Subcutaneous abdominal adipose tissue (tissue), 5 donors: ENCODE measurements at regions not wholly inside any gene's neighbourhood (a gene's known extent, or its start where the extent isn't known, plus 50 kb on each side); places are given as distances from the start of the nearest gene placed in this dataset.

ENCODE experiments used
- H3K27ac ChIP-seq: one replicate; pipeline ENCODE4 v1.7.0; 2013; ENCODE audit warnings: low read depth, mild to moderate bottlenecking, inconsistent platforms, low read length, moderate library complexity
- H3K27me3 ChIP-seq, 5 donors: one replicate each; pipeline ENCODE4 v1.7.0; 2013; ENCODE audit warnings: low read length in 5 of 5, inconsistent platforms in 1 of 5; ENCODE audit not compliant: control insufficient read depth in 5 of 5, insufficient read depth in 4 of 5
- H3K36me3 ChIP-seq, 5 donors: one replicate each; pipeline ENCODE4 v1.7.0; 2013; ENCODE audit warnings: low read length in 5 of 5; ENCODE audit not compliant: control insufficient read depth in 5 of 5, insufficient read depth in 5 of 5
- H3K4me1 ChIP-seq, 5 donors: one replicate each; pipeline ENCODE4 v1.7.0; 2013; ENCODE audit warnings: low read length in 5 of 5, mild to moderate bottlenecking in 3 of 5, moderate library complexity in 1 of 5; ENCODE audit not compliant: control insufficient read depth in 5 of 5, insufficient read depth in 5 of 5
- H3K4me3 ChIP-seq, 5 donors: one replicate each; pipeline ENCODE4 v1.7.0; 2013; ENCODE audit warnings: low read length in 5 of 5, low read depth in 1 of 5
- H3K9ac ChIP-seq, 5 donors: one replicate each; pipeline ENCODE4 v1.7.0; 2013; ENCODE audit warnings: low read length in 5 of 5, mild to moderate bottlenecking in 4 of 5, moderate library complexity in 3 of 5
- H3K9me3 ChIP-seq, 5 donors: one replicate each; pipeline ENCODE4 v1.7.0; 2013; ENCODE audit warnings: low read length in 5 of 5; ENCODE audit not compliant: control insufficient read depth in 5 of 5
- donor health status: healthy.
- donor health status: healthy.
- donor health status: healthy.
- donor health status: healthy.
- donor health status: healthy.

GRCh38 chr3:43906849-43907507 lies 216.2 kb downstream of the ABHD5 start:
- no peaks in the 10 kb centered on the region for H3K27me3 ChIP-seq
- H3K9me3 ChIP-seq: no peaks in the 10 kb centered on the region
- no peak overlapping the region for H3K27ac ChIP-seq
- no peak overlapping the region for H3K4me3 ChIP-seq
- H3K4me1 ChIP-seq: peaks cover 0 to 14% (median 5%) of the 10 kb centered on the region in 5 donors
- H3K9ac ChIP-seq: no peak overlapping the region
- no peaks in the 10 kb centered on the region for H3K36me3 ChIP-seq

DNA sequence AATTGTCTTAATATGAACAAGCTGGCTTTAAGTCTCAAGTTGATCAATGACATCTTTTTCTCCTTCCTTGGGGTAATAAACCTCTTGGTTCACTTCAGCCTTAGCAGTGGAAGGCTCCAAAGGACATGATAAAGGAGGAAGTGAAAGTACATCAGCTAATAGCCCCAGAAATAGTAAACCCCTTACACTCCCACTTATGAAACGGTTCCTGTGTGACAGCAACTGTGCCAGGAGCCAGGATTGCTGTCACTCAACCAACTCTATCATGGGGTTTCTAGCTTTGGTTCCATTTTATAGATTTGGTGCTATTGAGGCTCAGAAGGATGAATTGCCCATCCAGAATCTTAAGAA lies 216.7 kb downstream of the ABHD5 start:
- Histone ChIP-seq H3K9ac (no peak overlapping the region), H3K4me3 (no peak overlapping the region), H3K36me3 (no peaks in the 10 kb centered on the region), H3K4me1 (peaks cover 0 to 14% (median 5%) of the 10 kb centered on the region in 5 donors), H3K9me3 (no peaks in the 10 kb centered on the region), H3K27me3 (no peaks in the 10 kb centered on the region), H3K27ac (no peak overlapping the region)

DNA sequence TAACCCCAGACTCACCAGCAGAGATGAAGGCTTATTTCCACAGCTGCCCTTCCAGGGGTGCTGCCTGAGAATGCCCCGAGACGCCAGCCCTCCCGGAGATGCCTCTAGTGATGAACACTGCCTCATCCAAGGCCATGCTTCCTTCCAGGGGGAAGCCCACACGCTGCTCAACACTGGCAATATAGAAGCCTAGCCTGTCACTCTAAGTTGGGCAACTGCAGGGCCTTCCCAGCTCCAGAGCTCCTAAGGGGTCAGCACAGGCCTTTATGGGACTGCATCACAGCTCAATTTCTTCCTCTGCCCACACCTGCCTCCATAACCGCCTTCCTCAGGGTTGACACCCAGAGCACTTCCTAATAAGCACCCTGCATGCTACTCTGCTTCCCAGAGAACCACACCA lies 217.7 kb downstream of the ABHD5 start:
- peaks cover 0 to 14% (median 5%) of the 10 kb centered on the region in 5 donors for H3K4me1 ChIP-seq
- no peaks in the 10 kb centered on the region for H3K36me3 ChIP-seq
- H3K4me3 ChIP-seq: no peak overlapping the region
- H3K9me3 ChIP-seq: no peaks in the 10 kb centered on the region
- H3K27me3 ChIP-seq: no peaks in the 10 kb centered on the region
- H3K27ac ChIP-seq: no peak overlapping the region
- H3K9ac ChIP-seq: no peak overlapping the region

DNA sequence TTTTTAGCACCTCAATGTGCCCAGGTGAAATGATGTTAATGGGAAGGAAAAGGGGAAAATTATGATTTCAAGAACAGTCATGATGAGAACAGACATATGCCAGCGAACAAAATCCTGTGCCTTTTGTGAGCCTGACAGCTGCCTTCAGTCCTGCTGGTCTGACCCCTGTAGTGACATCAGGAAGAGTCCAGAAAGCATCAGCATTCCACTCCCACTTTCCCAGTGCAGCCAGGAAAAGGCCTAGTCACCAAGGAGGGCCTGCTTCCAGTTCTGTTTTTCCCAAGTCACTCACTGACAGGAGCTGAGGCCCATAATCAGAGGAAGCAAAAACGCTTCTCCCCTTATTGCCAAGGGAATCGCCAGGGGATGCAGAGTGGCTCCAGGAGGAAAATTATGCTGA lies 218.4 kb downstream of the ABHD5 start:
- Histone ChIP-seq H3K27me3 (no peaks in the 10 kb centered on the region), H3K36me3 (no peaks in the 10 kb centered on the region), H3K4me3 (no peak overlapping the region), H3K27ac (no peak overlapping the region), H3K9me3 (no peaks in the 10 kb centered on the region), H3K4me1 (peaks cover 0 to 14% (median 5%) of the 10 kb centered on the region in 5 donors), H3K9ac (no peak overlapping the region)

DNA sequence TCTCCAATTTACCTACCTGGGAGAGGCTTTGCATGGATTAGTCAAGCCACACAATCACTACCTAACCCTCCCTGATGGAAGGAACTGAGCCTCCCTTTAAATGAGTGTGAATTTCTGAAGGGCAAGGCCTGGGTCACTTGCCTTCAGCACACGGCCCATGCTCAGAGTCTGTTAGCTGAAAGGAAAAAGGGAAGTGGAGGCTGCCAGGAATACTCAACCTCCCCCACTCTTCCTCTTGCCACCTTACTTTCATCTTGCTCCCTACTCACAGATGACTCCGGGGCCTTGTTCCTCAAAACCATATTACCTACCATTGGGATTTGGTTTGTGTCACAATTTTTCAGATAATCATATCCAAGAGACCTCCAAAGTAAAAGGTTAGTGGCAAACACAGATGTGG lies 220.0 kb downstream of the ABHD5 start:
- Histone ChIP-seq H3K9ac (no peak overlapping the region), H3K9me3 (no peaks in the 10 kb centered on the region), H3K36me3 (no peaks in the 10 kb centered on the region), H3K4me1 (peaks cover 0 to 8% (median 2%) of the 10 kb centered on the region in 5 donors), H3K27ac (no peak overlapping the region), H3K4me3 (no peak overlapping the region), H3K27me3 (peaks cover 0 to 4% (median 0%) of the 10 kb centered on the region in 5 donors)

GRCh38 chr3:43913036-43913948 lies 222.6 kb downstream of the ABHD5 start:
- Histone ChIP-seq H3K4me1 (no peaks in the 10 kb centered on the region), H3K9me3 (peaks cover 0 to 11% (median 7%) of the 10 kb centered on the region in 5 donors), H3K4me3 (no peak overlapping the region), H3K36me3 (no peaks in the 10 kb centered on the region), H3K27me3 (peaks cover 0 to 4% (median 0%) of the 10 kb centered on the region in 5 donors), H3K27ac (no peak overlapping the region), H3K9ac (no peak overlapping the region)

GRCh38 chr3:43914269-43914668 lies 223.5 kb downstream of the ABHD5 start:
- H3K4me3 ChIP-seq: no peak overlapping the region
- H3K4me1 ChIP-seq: no peaks in the 10 kb centered on the region
- H3K9me3 ChIP-seq: peaks cover 0 to 11% (median 7%) of the 10 kb centered on the region in 5 donors
- no peak overlapping the region for H3K9ac ChIP-seq
- no peak overlapping the region for H3K27ac ChIP-seq
- no peaks in the 10 kb centered on the region for H3K36me3 ChIP-seq
- peaks cover 0 to 4% (median 0%) of the 10 kb centered on the region in 5 donors for H3K27me3 ChIP-seq

- peaks cover 0 to 4% (median 0%) of the 10 kb centered on the region in 5 donors for H3K27me3 ChIP-seq
- peaks cover 0 to 11% (median 7%) of the 10 kb centered on the region in 5 donors for H3K9me3 ChIP-seq
- H3K4me3 ChIP-seq: no peak overlapping the region
- no peak overlapping the region for H3K9ac ChIP-seq
- H3K27ac ChIP-seq: no peak overlapping the region
- H3K36me3 ChIP-seq: no peaks in the 10 kb centered on the region
- H3K4me1 ChIP-seq: no peaks in the 10 kb centered on the region
Observed at GRCh38 chr3:43915546-43915945, 224.8 kb downstream of the ABHD5 start.

- Histone ChIP-seq H3K4me1 (no peaks in the 10 kb centered on the region), H3K27ac (no peak overlapping the region), H3K4me3 (no peak overlapping the region), H3K9me3 (peaks cover 0 to 11% (median 7%) of the 10 kb centered on the region in 5 donors), H3K36me3 (no peaks in the 10 kb centered on the region), H3K9ac (no peak overlapping the region), H3K27me3 (peaks cover 0 to 14% (median 10%) of the 10 kb centered on the region in 5 donors)
Observed at GRCh38 chr3:43917361-43917760, 226.6 kb downstream of the ABHD5 start.

DNA sequence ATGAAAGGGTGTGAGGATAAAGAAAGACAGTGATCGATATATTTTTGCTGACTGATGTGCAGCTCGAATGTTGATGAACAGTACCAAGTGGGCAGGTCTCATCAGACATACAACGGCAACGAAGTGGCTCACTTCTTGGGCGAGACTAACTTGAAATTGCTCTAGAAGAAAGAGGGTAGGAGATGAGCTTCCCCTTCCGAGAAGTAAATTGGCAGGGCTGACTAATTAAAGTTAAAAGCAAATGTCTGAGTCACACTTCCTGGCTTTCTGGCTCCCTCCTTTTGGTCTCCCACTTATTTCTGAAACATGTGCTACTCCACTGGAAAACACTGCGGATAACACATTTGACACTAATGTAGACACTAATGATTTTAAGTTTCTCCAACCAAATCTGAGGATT lies 228.3 kb downstream of the ABHD5 start:
- Histone ChIP-seq H3K9ac (no peak overlapping the region), H3K27ac (no peak overlapping the region), H3K4me1 (no peaks in the 10 kb centered on the region), H3K9me3 (peaks cover 0 to 11% (median 7%) of the 10 kb centered on the region in 5 donors), H3K27me3 (peaks cover 1 to 24% (median 21%) of the 10 kb centered on the region in 5 donors), H3K36me3 (no peaks in the 10 kb centered on the region), H3K4me3 (no peak overlapping the region)
